ENCODE measurements at regions not wholly inside any gene's neighbourhood (a gene's known extent, or its start where the extent isn't known, plus 50 kb on each side); places are given as distances from the start of the nearest gene placed in this dataset.

DNA sequence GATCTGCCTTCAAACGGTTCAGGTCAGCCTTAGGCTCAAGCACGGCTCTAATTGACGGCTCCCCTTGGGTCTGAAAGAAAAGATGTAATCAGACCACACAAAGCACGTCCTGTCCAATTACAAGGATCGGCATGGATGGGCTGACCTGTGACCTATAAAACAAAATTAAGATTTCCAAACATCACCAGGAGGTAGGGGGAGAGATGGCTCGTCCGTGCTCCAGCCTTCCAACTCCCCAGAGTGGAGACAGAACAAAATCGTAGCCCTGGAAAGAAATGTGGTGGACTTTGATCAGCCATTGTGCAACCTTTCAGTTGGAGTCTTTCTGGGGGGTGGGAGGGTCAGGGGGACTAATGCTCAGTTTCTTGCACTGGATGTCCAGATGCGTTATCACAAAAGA is 226.6 kb upstream of the DIO3 start:
- DNase-seq, result no peak

DNA sequence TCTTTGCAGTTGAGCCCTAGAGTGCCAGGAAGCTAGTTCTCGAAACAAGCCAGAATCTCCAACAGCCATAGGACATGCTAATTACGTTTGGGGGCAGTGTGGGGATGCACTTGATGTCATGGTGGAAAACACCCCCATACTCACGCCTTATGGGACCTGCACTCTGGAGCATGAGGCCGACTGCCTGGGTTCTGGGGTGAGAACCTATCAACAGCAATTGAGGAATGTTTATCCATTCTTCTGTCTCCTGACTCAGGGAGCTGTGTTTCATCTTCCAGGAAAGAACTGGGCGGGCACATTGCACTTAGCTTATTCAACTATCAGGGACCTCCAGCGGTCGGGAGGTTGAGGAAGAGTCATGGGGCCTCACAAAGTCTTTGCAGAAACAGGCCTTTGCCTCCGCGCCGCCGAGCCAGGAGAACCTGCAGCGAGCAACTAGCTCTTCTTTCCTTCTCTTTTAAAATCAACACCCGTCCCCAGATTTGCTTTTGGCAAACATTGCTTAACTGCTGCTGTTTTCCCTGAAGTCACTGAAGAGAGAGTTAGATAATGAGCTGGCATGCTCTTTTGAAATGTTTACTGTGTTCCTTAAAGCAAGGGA is 226.1 kb upstream of the DIO3 start:
- no peak for DNase-seq

- DNase-seq, result no peak
Measured at GRCh38 chr14:101336183-101336582, 225.1 kb upstream of the DIO3 start.

- no peak for DNase-seq
Measured at GRCh38 chr14:101337053-101337452, 224.2 kb upstream of the DIO3 start.

DNA sequence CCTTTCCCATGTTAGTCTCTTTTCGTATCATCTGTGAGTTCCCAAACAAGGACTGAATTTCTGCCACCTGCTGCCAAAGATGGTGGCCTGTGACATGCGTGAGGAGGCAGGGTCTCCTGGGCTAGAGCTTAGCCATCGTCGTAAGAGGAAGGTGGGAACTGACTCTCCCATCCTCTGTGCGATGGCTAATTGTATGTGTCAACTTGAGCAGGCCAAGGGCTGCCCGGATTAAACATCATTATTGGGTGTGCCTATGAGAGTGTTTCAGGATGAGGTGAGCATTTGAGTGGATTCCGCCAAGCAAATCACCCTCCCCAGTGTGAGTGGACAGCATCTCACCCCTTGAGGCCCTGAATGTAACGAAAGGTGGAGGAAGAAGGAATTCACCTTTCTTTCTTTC is 220.7 kb upstream of the DIO3 start:
- DNase-seq, result no peak

GRCh38 chr14:101347893-101348777 is 213.2 kb upstream of the DIO3 start:
- no peak for DNase-seq

DNA sequence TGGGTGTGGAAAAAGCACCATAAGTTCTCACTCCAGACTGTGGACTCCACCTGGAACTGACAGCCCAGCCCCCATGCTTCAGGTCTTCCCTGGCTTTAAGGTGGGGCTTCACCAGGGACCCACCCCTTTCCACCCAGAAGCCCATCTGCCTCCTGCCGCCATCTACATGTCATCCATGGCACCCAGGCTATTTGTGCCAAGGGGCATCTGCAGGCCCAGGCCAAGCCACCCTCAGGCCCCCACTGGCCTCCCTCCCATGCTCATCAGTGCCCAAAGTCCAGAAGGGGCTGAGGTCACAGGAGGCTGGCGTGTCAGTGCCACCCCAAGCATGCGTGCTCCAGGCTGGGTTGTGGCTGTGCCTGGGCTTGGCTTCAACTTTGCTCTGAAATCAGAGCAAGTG is 212.2 kb upstream of the DIO3 start:
- no peak for DNase-seq

DNA sequence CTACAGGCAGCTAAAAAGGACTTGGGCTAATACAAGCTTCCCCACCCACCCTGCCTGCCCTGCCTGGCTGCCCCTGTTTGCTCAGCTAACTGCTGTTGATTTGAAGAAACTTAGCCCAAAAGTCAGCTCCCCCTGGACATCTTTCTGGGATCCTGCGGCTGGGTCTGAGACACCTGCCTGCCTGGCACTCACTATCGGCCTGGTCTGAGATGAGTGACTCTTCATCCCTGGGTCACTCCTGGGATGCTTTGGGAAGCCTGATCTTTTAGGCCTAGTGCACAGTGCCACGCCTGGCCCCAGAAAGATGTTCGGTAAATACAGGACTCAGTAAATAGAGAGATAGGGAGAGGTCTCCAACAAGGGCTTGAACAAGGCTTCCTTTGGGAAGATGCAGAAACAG is 211.3 kb upstream of the DIO3 start:
- no peak for DNase-seq

DNA sequence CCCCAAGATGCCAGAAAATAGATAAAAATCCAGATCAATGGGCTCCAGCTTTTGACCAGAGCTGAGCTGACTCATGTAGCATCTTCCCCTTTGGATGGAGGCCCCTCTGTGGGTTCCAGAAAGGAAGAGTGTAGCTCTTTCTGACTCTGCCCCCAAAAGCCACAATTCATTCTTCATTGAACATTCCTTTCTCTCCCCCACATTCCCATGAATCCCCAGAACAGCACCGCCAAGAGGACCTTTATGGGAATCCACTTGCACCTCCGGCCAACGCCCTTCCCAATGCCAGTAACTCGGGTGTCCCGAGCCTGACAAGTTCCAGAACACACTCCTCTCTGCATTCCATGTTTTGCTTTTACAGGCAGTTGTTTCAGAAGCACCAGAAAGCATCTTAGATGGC is 210.6 kb upstream of the DIO3 start:
- DNase-seq, result no peak

- DNase-seq, result no peak
Measured at GRCh38 chr14:101351146-101351545, 210.1 kb upstream of the DIO3 start.

GRCh38 chr14:101351769-101352168 is 209.5 kb upstream of the DIO3 start:
- no peak for DNase-seq

- DNase-seq, result no peak
Measured at GRCh38 chr14:101352567-101352966, 208.7 kb upstream of the DIO3 start.

GRCh38 chr14:101353422-101353821 is 207.9 kb upstream of the DIO3 start:
- no peak for DNase-seq

GRCh38 chr14:101354726-101355125 is 206.6 kb upstream of the DIO3 start:
- no peak for DNase-seq

GRCh38 chr14:101355284-101355683 is 206.0 kb upstream of the DIO3 start:
- no peak for DNase-seq

DNA sequence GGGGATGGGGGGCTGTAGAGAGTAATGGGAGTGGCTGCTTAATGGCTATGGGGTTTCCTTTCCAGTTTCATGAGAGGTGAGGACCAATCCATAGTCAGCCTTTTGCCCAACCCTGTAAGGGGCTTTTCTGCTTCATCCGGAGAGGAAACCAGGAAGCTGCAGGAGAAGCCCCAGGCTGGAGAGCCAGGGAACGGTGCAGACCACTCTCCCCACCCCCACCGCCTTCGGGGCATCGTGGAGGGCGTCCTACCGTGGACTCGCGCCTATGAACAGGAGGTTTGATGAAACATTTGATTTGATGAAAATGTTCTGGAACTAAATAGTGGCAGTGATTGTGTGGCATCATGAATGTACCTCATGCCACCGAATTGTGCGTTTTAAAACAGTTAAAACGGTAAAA is 204.3 kb upstream of the DIO3 start:
- no peak for DNase-seq

DNA sequence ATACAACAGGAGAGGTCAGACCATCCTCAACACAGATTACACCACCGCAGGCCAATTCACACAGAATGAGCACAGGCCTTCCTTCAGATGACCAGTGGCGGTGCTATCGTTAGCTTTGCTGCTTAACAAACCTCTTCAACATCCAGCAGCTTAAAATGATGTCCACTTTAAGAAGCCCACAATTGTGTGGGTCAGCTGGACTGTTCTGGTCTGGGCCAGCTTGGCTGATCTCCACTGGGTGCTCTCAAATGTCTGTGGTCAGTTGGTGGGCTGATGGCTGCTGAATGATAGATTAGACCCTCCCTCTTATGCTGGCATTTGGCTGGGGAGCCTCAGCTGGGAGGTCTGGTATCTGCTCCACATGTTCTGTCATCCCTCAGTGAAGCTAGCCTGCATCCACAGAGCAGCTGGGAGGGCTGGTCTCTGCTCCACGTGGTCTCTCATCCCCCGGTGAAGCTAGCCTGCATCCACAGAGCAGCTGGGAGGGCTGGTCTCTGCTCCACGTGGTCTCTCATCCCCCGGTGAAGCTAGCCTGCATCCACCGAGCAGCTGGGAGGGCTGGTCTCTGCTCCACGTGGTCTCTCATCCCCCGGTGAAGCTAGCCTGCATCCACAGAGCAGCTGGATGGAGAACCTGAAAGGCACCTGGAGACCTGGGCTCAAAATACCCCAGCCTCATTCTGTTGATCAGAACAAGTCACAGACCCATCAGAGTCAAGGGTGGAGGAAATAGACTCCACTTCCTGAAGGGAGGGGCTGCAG is 203.6 kb upstream of the DIO3 start:
- no peak for DNase-seq

DNA sequence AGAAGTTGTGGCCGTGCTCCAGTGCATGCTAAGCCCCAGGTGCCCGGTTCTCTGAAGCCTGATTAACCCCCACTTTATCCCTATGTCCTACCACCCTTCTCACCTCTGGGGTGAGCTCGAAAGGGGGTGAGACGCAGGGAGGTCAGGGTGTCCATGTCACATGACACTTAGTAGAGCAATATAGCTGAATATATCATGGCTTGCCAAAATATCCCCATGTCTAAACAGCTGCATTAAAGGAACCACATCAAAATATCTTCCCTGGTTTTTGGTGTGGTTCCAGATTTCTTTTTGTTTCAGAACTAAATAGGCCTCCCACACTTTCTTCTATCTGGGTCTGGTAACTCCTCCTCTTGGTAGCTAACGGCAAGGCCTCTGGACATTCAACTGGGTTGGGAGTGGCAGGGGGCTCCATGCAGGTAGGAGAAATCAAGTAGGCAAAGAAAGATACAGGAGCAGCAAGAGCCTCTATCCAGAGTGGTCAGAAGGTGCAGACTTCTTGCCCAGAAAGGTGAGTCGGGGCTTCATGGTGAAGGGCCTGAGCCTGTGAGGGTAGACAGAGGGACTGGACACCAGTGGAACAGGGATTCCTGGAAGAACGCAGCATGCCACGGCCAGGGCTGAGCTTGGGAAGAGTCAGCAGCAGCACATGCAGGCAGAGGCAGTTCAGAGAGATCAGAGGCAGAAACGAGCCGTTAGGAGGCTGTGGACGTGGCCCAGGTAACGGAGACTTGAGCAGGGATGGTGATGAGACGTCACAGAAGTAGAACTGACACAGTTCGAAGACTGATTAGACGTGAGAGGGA is 202.8 kb upstream of the DIO3 start:
- DNase-seq, result no peak

GRCh38 chr14:101359221-101360053 is 201.9 kb upstream of the DIO3 start:
- DNase-seq, result peak; percentile 11

DNA sequence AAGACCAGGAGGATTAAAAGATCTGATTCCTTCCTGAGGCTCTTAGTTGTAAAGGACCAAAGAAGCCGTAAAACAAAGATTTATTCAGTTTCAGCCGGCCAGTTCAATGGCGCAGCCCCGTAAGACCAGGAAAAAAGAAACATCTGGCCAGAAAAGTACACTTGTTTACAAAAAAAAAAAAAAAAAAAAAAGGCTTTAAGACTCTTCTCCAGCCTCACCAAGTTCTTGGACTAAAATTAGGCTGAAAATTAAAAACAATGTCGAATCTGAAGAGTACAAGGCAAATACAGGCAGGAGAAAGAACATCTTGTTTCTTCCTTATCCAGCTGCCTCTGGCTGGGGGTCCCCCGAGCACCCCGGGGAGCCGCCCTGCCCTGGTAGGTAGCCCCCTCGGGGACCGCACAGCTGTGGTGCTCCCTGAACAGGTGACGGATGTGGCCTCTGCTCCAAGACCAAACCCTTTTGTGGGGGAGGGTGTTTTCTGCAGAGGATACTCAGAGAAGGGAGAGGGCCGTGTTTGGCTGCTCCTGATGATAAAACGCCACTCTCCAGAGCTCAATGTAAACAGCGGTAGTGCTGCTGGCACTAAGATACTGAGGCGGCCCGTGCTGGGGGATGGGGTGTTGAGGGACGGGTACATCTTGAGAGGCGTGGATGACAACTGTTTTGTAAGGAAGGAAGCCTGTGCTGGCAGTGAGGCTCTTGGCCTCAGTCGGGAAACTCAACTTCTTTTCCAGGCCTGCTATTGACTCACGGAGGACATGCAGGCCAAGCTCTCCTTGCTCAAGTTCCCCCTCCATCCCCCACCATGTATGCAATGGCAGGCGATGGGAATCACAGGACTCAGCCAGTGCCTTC is 201.0 kb upstream of the DIO3 start:
- DNase-seq, result no peak

- DNase-seq, result no peak
Measured at GRCh38 chr14:101361044-101361443, 200.3 kb upstream of the DIO3 start.

Measured in fibroblast of skin of back (primary cell).